ENCODE measurements at regions not wholly inside any gene's neighbourhood (a gene's known extent, or its start where the extent isn't known, plus 50 kb on each side); places are given as distances from the start of the nearest gene placed in this dataset.

DNA sequence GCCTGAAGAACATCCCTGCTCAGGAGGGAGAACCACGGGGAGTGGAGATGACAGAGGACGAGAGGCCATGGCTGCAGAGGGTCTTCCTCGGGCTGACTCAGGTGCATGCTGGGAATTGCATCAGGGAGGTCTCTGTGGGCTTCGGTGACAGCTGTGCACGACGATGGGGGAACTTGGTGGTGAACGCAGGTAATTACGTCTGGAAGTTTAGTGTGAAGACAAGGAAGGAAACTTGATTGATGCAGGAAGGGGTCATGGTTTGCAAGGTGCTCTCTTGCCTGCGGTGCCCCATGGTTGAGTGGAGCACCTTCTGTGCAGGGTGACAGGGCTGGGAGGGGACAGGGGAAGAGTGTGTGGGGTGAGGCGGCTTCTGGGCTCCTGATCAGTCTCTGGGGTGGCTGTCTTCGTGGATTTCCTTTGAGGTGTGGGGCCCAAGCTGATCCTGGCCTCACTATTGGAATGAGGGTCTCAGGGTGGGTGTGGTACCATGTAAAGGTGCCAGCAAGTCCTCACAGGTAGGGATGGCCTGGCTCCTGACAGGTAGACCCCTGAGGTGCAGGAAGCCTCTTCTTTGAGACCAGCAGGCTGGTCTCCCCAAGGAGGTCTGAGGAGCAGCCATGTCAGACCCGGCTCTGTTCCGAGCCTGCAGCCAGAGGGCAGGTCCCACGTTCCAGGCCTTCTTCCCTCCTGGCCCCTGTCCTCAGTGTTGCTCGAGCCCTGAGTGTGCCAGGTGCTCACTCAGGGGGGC, 1020.1 kb downstream of the TBC1D22A start:
- no peak for DNase-seq (ENCODE audit: low read depth, low spot score)
- no peak overlapping the region for H2AFZ ChIP-seq (ENCODE audit: low read depth, low read length, poor library complexity, severe bottlenecking)
- intact Hi-C loops (cut with micrococcal nuclease), result no loop called here

DNA sequence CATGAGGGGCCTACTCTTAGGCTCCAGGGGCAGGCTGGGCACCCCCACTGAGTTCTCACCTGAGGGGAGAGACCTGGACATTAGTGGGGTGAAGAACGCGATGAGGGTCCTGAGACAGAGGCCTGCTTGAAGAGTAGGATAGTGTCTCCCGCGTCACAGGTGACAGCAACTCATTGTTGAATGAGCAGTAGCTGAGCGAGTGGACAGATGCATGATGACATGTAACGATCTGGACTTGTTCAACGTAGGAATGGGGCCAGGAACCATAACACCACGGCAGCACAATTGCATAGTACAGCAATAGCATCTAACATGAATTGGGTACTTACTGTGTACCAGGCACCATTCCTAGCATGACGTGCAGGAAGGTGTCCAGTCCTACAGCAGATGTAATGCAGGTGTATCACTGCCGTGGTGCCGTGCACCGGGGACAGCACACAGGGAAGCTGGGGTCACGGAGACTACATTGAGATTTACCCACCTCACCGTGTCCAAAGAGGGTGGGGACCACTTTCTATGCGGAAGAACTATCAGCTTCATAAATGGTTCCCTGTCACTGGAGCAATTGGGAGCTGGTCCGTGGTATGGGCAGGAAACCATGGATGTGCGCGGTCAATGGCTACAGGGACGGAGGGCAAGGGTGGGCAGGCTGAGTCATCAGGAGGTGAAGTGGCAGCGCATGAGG, 1019.1 kb downstream of the TBC1D22A start:
- no peaks in the 10 kb centered on the region for H3K4me1 ChIP-seq (ENCODE audit: control insufficient read depth in 1 of 2, insufficient read depth in 2 of 2, low read length in 2 of 2)
- no peaks in the 10 kb centered on the region for H3K36me3 ChIP-seq (ENCODE audit: control insufficient read depth in 1 of 2, insufficient read depth in 2 of 2, low read length in 2 of 2)
- no peak overlapping the region for H3K4me2 ChIP-seq (ENCODE audit: low read length)
- ATAC-seq (no peak), DNase-seq (ENCODE audit: low read depth, low spot score) (no peak)
- H3K27me3 ChIP-seq (ENCODE audit: insufficient read depth, low read length), result no peaks in the 10 kb centered on the region
- peaks cover 0 to 8% of the 10 kb centered on the region in 2 experiments; a peak in 2 of 4 replicates for H3K9me3 ChIP-seq (ENCODE audit: control insufficient read depth in 1 of 2, insufficient read depth in 1 of 2, low read depth in 1 of 2, low read length in 2 of 2)
- H3K9ac ChIP-seq (ENCODE audit: low read length), result no peak overlapping the region
- no TSS peak for BruUV-seq (replicated peaks)
- no peak overlapping the region for H3K4me3 ChIP-seq (replicated peaks in 1 of 2; ENCODE audit: low read depth in 1 of 2, low read length in 2 of 2)
- intact Hi-C loops (cut with micrococcal nuclease), result no loop called here
- no peak overlapping the region for H2AFZ ChIP-seq (ENCODE audit: low read depth, low read length, poor library complexity, severe bottlenecking)
- ChIA-PET RAD21 (ENCODE audit: low non-redundant PET in 1 of 2, low total read pairs in 2 of 2, uncharacterized antibody in 2 of 2, unreplicated experiment in 2 of 2) (no interaction called here), POLR2A (no interaction called here), CTCF (no interaction called here)
- no peaks in the 10 kb centered on the region for H4K20me1 ChIP-seq (ENCODE audit: insufficient read depth)
- H3K79me2 ChIP-seq (ENCODE audit: insufficient read depth, low read length), result no peaks in the 10 kb centered on the region
- no peak overlapping the region for H3K27ac ChIP-seq (ENCODE audit: low read depth, low read length)
- no peaks in the 10 kb centered on the region for H3K9me2 ChIP-seq (ENCODE audit: insufficient read depth)
- TF ChIP-seq POLR2AphosphoS5 (IDR thresholded peaks at IDR 0.05; ENCODE audit: low read depth, low read length) (no peak), SP1 (IDR thresholded peaks at IDR 0.05; ENCODE audit: low read depth) (no peak), EZH2 (IDR thresholded peaks at IDR 0.05) (no peak)
- TF ChIP-seq, protein P1, sequence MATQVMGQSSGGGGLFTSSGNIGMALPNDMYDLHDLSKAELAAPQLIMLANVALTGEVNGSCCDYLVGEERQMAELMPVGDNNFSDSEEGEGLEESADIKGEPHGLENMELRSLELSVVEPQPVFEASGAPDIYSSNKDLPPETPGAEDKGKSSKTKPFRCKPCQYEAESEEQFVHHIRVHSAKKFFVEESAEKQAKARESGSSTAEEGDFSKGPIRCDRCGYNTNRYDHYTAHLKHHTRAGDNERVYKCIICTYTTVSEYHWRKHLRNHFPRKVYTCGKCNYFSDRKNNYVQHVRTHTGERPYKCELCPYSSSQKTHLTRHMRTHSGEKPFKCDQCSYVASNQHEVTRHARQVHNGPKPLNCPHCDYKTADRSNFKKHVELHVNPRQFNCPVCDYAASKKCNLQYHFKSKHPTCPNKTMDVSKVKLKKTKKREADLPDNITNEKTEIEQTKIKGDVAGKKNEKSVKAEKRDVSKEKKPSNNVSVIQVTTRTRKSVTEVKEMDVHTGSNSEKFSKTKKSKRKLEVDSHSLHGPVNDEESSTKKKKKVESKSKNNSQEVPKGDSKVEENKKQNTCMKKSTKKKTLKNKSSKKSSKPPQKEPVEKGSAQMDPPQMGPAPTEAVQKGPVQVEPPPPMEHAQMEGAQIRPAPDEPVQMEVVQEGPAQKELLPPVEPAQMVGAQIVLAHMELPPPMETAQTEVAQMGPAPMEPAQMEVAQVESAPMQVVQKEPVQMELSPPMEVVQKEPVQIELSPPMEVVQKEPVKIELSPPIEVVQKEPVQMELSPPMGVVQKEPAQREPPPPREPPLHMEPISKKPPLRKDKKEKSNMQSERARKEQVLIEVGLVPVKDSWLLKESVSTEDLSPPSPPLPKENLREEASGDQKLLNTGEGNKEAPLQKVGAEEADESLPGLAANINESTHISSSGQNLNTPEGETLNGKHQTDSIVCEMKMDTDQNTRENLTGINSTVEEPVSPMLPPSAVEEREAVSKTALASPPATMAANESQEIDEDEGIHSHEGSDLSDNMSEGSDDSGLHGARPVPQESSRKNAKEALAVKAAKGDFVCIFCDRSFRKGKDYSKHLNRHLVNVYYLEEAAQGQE (IDR thresholded peaks at IDR 0.05; ENCODE audit: low read depth), result no peak
- TF ChIP-seq, protein P2, sequence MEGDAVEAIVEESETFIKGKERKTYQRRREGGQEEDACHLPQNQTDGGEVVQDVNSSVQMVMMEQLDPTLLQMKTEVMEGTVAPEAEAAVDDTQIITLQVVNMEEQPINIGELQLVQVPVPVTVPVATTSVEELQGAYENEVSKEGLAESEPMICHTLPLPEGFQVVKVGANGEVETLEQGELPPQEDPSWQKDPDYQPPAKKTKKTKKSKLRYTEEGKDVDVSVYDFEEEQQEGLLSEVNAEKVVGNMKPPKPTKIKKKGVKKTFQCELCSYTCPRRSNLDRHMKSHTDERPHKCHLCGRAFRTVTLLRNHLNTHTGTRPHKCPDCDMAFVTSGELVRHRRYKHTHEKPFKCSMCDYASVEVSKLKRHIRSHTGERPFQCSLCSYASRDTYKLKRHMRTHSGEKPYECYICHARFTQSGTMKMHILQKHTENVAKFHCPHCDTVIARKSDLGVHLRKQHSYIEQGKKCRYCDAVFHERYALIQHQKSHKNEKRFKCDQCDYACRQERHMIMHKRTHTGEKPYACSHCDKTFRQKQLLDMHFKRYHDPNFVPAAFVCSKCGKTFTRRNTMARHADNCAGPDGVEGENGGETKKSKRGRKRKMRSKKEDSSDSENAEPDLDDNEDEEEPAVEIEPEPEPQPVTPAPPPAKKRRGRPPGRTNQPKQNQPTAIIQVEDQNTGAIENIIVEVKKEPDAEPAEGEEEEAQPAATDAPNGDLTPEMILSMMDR (IDR thresholded peaks at IDR 0.05 in 2 of 3, conservative IDR thresholded peaks at IDR 0.05 in 1 of 3; ENCODE audit: borderline replicate concordance in 1 of 3, insufficient read depth in 1 of 3, low read depth in 2 of 3, low read length in 2 of 3), result no peak

More for the DNA sequence above, 1020.1 kb downstream of the TBC1D22A start:
- BruUV-seq (replicated peaks), result no TSS peak
- Histone ChIP-seq H3K27ac (ENCODE audit: low read depth, low read length) (no peak overlapping the region), H3K4me1 (ENCODE audit: control insufficient read depth in 1 of 2, insufficient read depth in 2 of 2, low read length in 2 of 2) (no peaks in the 10 kb centered on the region), H3K4me3 (replicated peaks in 1 of 2; ENCODE audit: low read depth in 1 of 2, low read length in 2 of 2) (no peak overlapping the region), H3K9me3 (ENCODE audit: control insufficient read depth in 1 of 2, insufficient read depth in 1 of 2, low read depth in 1 of 2, low read length in 2 of 2) (peaks cover 0 to 8% of the 10 kb centered on the region in 2 experiments; a peak in 2 of 4 replicates), H3K9ac (ENCODE audit: low read length) (no peak overlapping the region), H4K20me1 (ENCODE audit: insufficient read depth) (no peaks in the 10 kb centered on the region), H3K79me2 (ENCODE audit: insufficient read depth, low read length) (no peaks in the 10 kb centered on the region), H3K27me3 (ENCODE audit: insufficient read depth, low read length) (no peaks in the 10 kb centered on the region), H3K4me2 (ENCODE audit: low read length) (no peak overlapping the region), H3K9me2 (ENCODE audit: insufficient read depth) (no peaks in the 10 kb centered on the region), H3K36me3 (ENCODE audit: control insufficient read depth in 1 of 2, insufficient read depth in 2 of 2, low read length in 2 of 2) (no peaks in the 10 kb centered on the region)
- ChIA-PET RAD21 (ENCODE audit: low non-redundant PET in 1 of 2, low total read pairs in 2 of 2, uncharacterized antibody in 2 of 2, unreplicated experiment in 2 of 2) (no interaction called here), POLR2A (no interaction called here), CTCF (no interaction called here)
- no peak for ATAC-seq
- TF ChIP-seq, protein P2 (IDR thresholded peaks at IDR 0.05 in 2 of 3, conservative IDR thresholded peaks at IDR 0.05 in 1 of 3; ENCODE audit: borderline replicate concordance in 1 of 3, insufficient read depth in 1 of 3, low read depth in 2 of 3, low read length in 2 of 3), result no peak
- no peak for TF ChIP-seq ZFX (IDR thresholded peaks at IDR 0.05)
- no peak for TF ChIP-seq TCF7L2 (IDR thresholded peaks at IDR 0.05; ENCODE audit: borderline replicate concordance, extremely low read depth, insufficient read depth, insufficient read length)
- TF ChIP-seq POLR2A (IDR thresholded peaks at IDR 0.05; ENCODE audit: borderline replicate concordance, extremely low read depth, insufficient read depth, insufficient read length), result no peak
